Calu3 (cell line): ENCODE measurements at regions not wholly inside any gene's neighbourhood (a gene's known extent, or its start where the extent isn't known, plus 50 kb on each side); places are given as distances from the start of the nearest gene placed in this dataset.

ENCODE experiments used
- BruUV-seq: library from RNA; stranded (reverse); fragments of 400-500 nt; replicated peaks from 2 replicates; lab custom pipeline; 2021; lab: Mats Ljungman, UMichigan
- CTCF ChIA-PET: fragments of 300-600 bp; sonication (Branson Sonifier 250); formaldehyde crosslinking; loops from one replicate; lab custom pipeline; 2022; ENCODE audit warnings: antibody characterized with exemption; lab: Charles Lee
- DNase-seq: peaks from one replicate; pipeline ENCODE4 v3.0.0; 2022
- H3K27ac Mint-ChIP-seq: one replicate; pipeline ENCODE4 v1.8.0; 2022; ENCODE audit warnings: mixed read lengths; ENCODE audit not compliant: unreplicated experiment
- H3K27me3 Mint-ChIP-seq: one replicate; pipeline ENCODE4 v1.8.0; 2022; ENCODE audit warnings: mixed read lengths; ENCODE audit not compliant: unreplicated experiment
- H3K36me3 Mint-ChIP-seq: one replicate; pipeline ENCODE4 v1.8.0; 2022; ENCODE audit warnings: mild to moderate bottlenecking, moderate library complexity, mixed read lengths; ENCODE audit not compliant: insufficient read depth, unreplicated experiment
- H3K4me1 Mint-ChIP-seq: one replicate; pipeline ENCODE4 v1.8.0; 2022; ENCODE audit warnings: mild to moderate bottlenecking, low read depth, mixed read lengths; ENCODE audit not compliant: unreplicated experiment
- H3K4me3 Mint-ChIP-seq: one replicate; pipeline ENCODE4 v1.8.0; 2022; ENCODE audit warnings: mild to moderate bottlenecking, low read depth, moderate library complexity, mixed read lengths; ENCODE audit not compliant: unreplicated experiment
- H3K9me3 Mint-ChIP-seq: one replicate; pipeline ENCODE4 v1.8.0; 2022; ENCODE audit warnings: low read depth, mixed read lengths; ENCODE audit not compliant: unreplicated experiment
- CTCF ChIP-seq: fragments of 200-600 bp; IDR thresholded peaks from one replicate; pipeline ENCODE4 v1.8.0; 2022; ENCODE audit warnings: antibody characterized with exemption; ENCODE audit not compliant: unreplicated experiment
- intact Hi-C: fragments of 100-400 bp; cut with micrococcal nuclease; formaldehyde crosslinking; loops from one replicate; pipeline ENCODE4 v1.10.0; 2022; ENCODE audit not compliant: unreplicated experiment

- H3K4me1 Mint-ChIP-seq = peaks cover 8% of the 10 kb centered on the region
Measured at GRCh38 chr13:106382534-106382933, 152.9 kb downstream of the EFNB2 start.

GRCh38 chr13:106381091-106381490 lies 154.4 kb downstream of the EFNB2 start:
- Mint-ChIP-seq H3K36me3 (no peaks in the 10 kb centered on the region), H3K27ac (no peak overlapping the region), H3K27me3 (no peaks in the 10 kb centered on the region), H3K4me1 (peaks cover 14% of the 10 kb centered on the region), H3K9me3 (no peaks in the 10 kb centered on the region), H3K4me3 (no peak overlapping the region)
- CTCF ChIA-PET = no interaction called here
- no TSS peak for BruUV-seq
- no peak for TF ChIP-seq CTCF
- intact Hi-C loops = no loop called here
- no peak for DNase-seq

More at GRCh38 chr13:106382534-106382933, 152.9 kb downstream of the EFNB2 start:
- CTCF ChIA-PET = no interaction called here
- Mint-ChIP-seq H3K27me3 (no peaks in the 10 kb centered on the region), H3K4me3 (no peak overlapping the region), H3K27ac (no peak overlapping the region), H3K9me3 (no peaks in the 10 kb centered on the region), H3K36me3 (no peaks in the 10 kb centered on the region)
- no peak for DNase-seq
- no peak for TF ChIP-seq CTCF
- intact Hi-C loops = no loop called here
- BruUV-seq = no TSS peak

GRCh38 chr13:106377931-106378662 lies 157.4 kb downstream of the EFNB2 start:
- Mint-ChIP-seq H3K4me3 (no peak overlapping the region), H3K36me3 (no peaks in the 10 kb centered on the region), H3K27ac (no peak overlapping the region), H3K4me1 (peaks cover 16% of the 10 kb centered on the region), H3K27me3 (no peaks in the 10 kb centered on the region), H3K9me3 (no peaks in the 10 kb centered on the region)
- intact Hi-C loops = no loop called here
- BruUV-seq = no TSS peak
- DNase-seq = no peak
- CTCF ChIA-PET = no interaction called here
- TF ChIP-seq CTCF = no peak

- CTCF ChIA-PET = no interaction called here
- Mint-ChIP-seq H3K9me3 (no peaks in the 10 kb centered on the region), H3K4me3 (no peak overlapping the region), H3K27ac (no peak overlapping the region), H3K27me3 (no peaks in the 10 kb centered on the region), H3K4me1 (peaks cover 16% of the 10 kb centered on the region), H3K36me3 (no peaks in the 10 kb centered on the region)
- no TSS peak for BruUV-seq
- TF ChIP-seq CTCF = no peak
- no peak for DNase-seq
- intact Hi-C loops = no loop called here
Measured at GRCh38 chr13:106377341-106377740, 158.1 kb downstream of the EFNB2 start.
